ENCODE measurements at regions not wholly inside any gene's neighbourhood (a gene's known extent, or its start where the extent isn't known, plus 50 kb on each side); places are given as distances from the start of the nearest gene placed in this dataset.

GRCh38 chr11:69425444-69425843 is 56.0 kb upstream of the LINC01488 start:
- H3K36me3 Mint-ChIP-seq (ENCODE audit: low read depth), result no peaks in the 10 kb centered on the region
- ATAC-seq (ENCODE audit: poor library complexity), result no peak
- intact Hi-C loops (cut with DNase I, micrococcal nuclease), result no loop called here
- H3K27me3 ChIP-seq (ENCODE audit: control insufficient read depth in 1 of 2, insufficient read depth in 2 of 2, low read length in 2 of 2), result no peaks in the 10 kb centered on the region
- CTCF ChIA-PET, result no interaction called here
- no peak overlapping the region for H3K4me3 ChIP-seq (ENCODE audit: low read length)
- peaks cover 3 to 8% of the 10 kb centered on the region in 2 experiments for H3K9me3 ChIP-seq (ENCODE audit: control insufficient read depth in 1 of 2, insufficient read depth in 1 of 2, low read length in 2 of 2)
- H3K4me1 ChIP-seq (ENCODE audit: insufficient read depth, low read length), result peaks cover 7% of the 10 kb centered on the region
- no peaks in the 10 kb centered on the region for H3K9me3 Mint-ChIP-seq
- peaks cover 3% of the 10 kb centered on the region for H3K27me3 Mint-ChIP-seq
- H3K36me3 ChIP-seq (ENCODE audit: insufficient read depth, low read length), result no peaks in the 10 kb centered on the region
- TF ChIP-seq, protein P1, sequence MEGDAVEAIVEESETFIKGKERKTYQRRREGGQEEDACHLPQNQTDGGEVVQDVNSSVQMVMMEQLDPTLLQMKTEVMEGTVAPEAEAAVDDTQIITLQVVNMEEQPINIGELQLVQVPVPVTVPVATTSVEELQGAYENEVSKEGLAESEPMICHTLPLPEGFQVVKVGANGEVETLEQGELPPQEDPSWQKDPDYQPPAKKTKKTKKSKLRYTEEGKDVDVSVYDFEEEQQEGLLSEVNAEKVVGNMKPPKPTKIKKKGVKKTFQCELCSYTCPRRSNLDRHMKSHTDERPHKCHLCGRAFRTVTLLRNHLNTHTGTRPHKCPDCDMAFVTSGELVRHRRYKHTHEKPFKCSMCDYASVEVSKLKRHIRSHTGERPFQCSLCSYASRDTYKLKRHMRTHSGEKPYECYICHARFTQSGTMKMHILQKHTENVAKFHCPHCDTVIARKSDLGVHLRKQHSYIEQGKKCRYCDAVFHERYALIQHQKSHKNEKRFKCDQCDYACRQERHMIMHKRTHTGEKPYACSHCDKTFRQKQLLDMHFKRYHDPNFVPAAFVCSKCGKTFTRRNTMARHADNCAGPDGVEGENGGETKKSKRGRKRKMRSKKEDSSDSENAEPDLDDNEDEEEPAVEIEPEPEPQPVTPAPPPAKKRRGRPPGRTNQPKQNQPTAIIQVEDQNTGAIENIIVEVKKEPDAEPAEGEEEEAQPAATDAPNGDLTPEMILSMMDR (IDR thresholded peaks at IDR 0.05), result no peak
- H3K27ac Mint-ChIP-seq, result no peak overlapping the region
- no peak overlapping the region for H3K27ac ChIP-seq (ENCODE audit: low read depth in 1 of 2, low read length in 2 of 2)
- H3K4me1 Mint-ChIP-seq (ENCODE audit: low read depth), result peaks cover 12% of the 10 kb centered on the region
- no peak overlapping the region for H3K4me3 Mint-ChIP-seq
- POLR2A ChIA-PET, result no interaction called here
- DNase-seq, result no peak

- Mint-ChIP-seq H3K4me1 (ENCODE audit: low read depth) (peaks cover 12% of the 10 kb centered on the region), H3K36me3 (ENCODE audit: low read depth) (no peaks in the 10 kb centered on the region), H3K4me3 (no peak overlapping the region), H3K9me3 (no peaks in the 10 kb centered on the region), H3K27me3 (peaks cover 4% of the 10 kb centered on the region), H3K27ac (no peak overlapping the region)
- TF ChIP-seq, protein P1 (IDR thresholded peaks at IDR 0.05), result no peak
- Histone ChIP-seq H3K9me3 (ENCODE audit: control insufficient read depth in 1 of 2, insufficient read depth in 1 of 2, low read length in 2 of 2) (peaks cover 3 to 8% of the 10 kb centered on the region in 2 experiments), H3K36me3 (ENCODE audit: insufficient read depth, low read length) (no peaks in the 10 kb centered on the region), H3K4me3 (ENCODE audit: low read length) (no peak overlapping the region), H3K27ac (ENCODE audit: low read depth in 1 of 2, low read length in 2 of 2) (no peak overlapping the region), H3K4me1 (ENCODE audit: insufficient read depth, low read length) (peaks cover 7% of the 10 kb centered on the region), H3K27me3 (ENCODE audit: control insufficient read depth in 1 of 2, insufficient read depth in 2 of 2, low read length in 2 of 2) (no peaks in the 10 kb centered on the region)
- ChIA-PET CTCF (no interaction called here), POLR2A (interaction anchor here (0.7 kb wide), 1 partner anchor 131 kb away, joined by 3 read pairs; no protein-coding TSS in a partner anchor)
- intact Hi-C loops (cut with DNase I, micrococcal nuclease), result no loop called here
- ATAC-seq (ENCODE audit: poor library complexity) (peak; percentile 37), DNase-seq (peak in 1 of 14 experiments; percentile 19)
These were observed 55.4 kb upstream of the LINC01488 start for GRCh38 chr11:69425895-69426544.

GRCh38 chr11:69427337-69427736 is 54.1 kb upstream of the LINC01488 start:
- Mint-ChIP-seq H3K27ac (no peak overlapping the region), H3K4me1 (ENCODE audit: low read depth) (peaks cover 12% of the 10 kb centered on the region), H3K27me3 (peaks cover 11% of the 10 kb centered on the region), H3K4me3 (no peak overlapping the region), H3K36me3 (ENCODE audit: low read depth) (no peaks in the 10 kb centered on the region), H3K9me3 (no peaks in the 10 kb centered on the region)
- no peaks in the 10 kb centered on the region for H3K27me3 ChIP-seq (ENCODE audit: control insufficient read depth in 1 of 2, insufficient read depth in 2 of 2, low read length in 2 of 2)
- POLR2A ChIA-PET, result no interaction called here
- H3K36me3 ChIP-seq (ENCODE audit: insufficient read depth, low read length), result no peaks in the 10 kb centered on the region
- DNase-seq, result no peak
- intact Hi-C loops (cut with DNase I, micrococcal nuclease), result no loop called here
- H3K4me3 ChIP-seq (ENCODE audit: low read length), result no peak overlapping the region
- no peak overlapping the region for H3K27ac ChIP-seq (ENCODE audit: low read depth in 1 of 2, low read length in 2 of 2)
- H3K4me1 ChIP-seq (ENCODE audit: insufficient read depth, low read length), result peaks cover 7% of the 10 kb centered on the region
- TF ChIP-seq, protein P1 (IDR thresholded peaks at IDR 0.05), result no peak
- peaks cover 3 to 8% of the 10 kb centered on the region in 2 experiments for H3K9me3 ChIP-seq (ENCODE audit: control insufficient read depth in 1 of 2, insufficient read depth in 1 of 2, low read length in 2 of 2)
- CTCF ChIA-PET, result no interaction called here
- no peak for ATAC-seq (ENCODE audit: poor library complexity)
